ENCODE measurements at regions not wholly inside any gene's neighbourhood (a gene's known extent, or its start where the extent isn't known, plus 50 kb on each side); places are given as distances from the start of the nearest gene placed in this dataset.

DNA sequence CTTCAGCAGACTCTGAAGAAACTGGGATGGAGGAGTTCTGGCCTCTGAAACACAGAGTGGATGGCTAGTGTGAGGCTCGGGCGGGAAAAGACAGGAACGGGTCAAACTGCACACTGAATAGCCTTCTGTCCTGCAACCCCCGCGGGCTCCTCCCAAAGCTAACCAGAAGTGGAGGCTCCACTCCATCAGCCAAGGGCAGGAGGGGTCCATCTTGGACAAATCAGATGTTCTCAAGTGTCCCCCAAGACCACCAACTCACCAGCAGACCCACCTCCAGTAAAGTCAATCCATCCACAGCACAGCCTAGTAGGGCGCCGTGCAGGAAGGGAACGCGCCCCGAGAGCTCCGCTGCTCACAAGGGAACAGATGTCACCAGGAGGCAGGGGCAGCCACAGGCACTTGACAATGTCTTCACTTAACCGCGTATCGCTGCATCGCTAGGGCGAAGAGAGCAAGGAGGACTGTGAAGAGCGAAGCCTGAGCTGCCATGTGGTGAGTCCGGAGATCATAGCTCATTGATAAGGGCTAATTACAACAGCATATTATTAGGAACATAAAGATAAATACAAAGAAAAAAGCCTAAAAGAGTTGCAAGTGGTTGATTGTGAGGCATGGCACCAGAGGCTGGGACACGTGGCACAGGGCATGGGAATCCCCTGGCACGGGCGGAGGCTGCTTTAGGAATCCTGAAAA lies 494.6 kb upstream of the MYT1L start:
- intact Hi-C loops (cut with DNase I) = no loop called here
- peak in 1 of 10 donors; percentile 54 for DNase-seq

- DNase-seq = peak in 1 of 10 donors; percentile 37
- intact Hi-C loops (cut with DNase I) = no loop called here
Measured at GRCh38 chr2:2825062-2825461, 494.0 kb upstream of the MYT1L start.

GRCh38 chr2:2824588-2824987 lies 493.5 kb upstream of the MYT1L start:
- intact Hi-C loops (cut with DNase I) = no loop called here
- peak in 1 of 10 donors; percentile 67 for DNase-seq

GRCh38 chr2:2823061-2823753 lies 492.1 kb upstream of the MYT1L start:
- intact Hi-C loops (cut with DNase I) = no loop called here
- DNase-seq = no peak

DNA sequence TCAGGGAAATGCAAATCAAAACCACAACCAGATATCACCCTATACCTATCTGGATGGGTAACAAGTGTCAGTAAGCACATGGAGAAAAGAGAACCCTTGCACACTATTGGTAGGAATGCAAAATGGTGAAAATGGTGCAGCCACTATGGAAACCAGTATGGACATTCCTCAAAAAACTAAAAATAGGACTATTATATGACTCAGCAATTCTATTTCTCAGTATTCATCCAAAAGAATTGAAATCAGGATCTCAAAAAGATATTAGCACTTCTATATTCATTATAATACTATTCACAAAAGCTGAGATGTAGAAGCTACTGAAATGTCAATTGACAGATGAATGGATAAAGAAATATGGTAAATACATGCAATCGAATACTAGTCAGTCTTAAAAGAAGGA lies 491.1 kb upstream of the MYT1L start:
- DNase-seq = no peak
- intact Hi-C loops (cut with DNase I) = no loop called here

GRCh38 chr2:2812648-2813047 lies 481.6 kb upstream of the MYT1L start:
- intact Hi-C loops (cut with DNase I) = no loop called here
- no peak for DNase-seq

DNA sequence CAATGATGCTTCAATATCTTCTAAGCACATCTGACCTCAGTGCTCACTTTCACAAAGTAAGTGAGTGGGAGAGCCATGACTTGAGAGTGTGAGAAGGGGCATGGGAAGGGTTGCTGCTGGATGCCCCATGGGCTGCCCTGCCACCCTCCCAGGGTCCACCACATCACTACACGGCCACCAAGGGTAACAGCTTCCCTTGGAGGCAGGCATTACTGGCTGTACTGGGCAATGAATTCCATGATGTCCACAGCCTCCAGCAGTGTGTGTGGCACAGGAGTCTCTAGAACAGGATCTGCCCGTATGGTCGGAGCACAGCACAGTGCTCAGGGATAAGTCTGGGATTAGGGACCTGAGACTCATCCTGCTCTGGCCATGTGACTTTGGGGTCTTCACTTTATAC lies 481.0 kb upstream of the MYT1L start:
- DNase-seq = no peak
- intact Hi-C loops (cut with DNase I) = no loop called here

- intact Hi-C loops (cut with DNase I) = no loop called here
Measured at GRCh38 chr2:2810504-2810903, 479.4 kb upstream of the MYT1L start.

GRCh38 chr2:2809771-2810170 lies 478.7 kb upstream of the MYT1L start:
- no peak for DNase-seq
- intact Hi-C loops (cut with DNase I) = no loop called here

More at GRCh38 chr2:2810504-2810903, 479.4 kb upstream of the MYT1L start:
- peak in 1 of 10 donors; percentile 24 for DNase-seq

- DNase-seq = no peak
- intact Hi-C loops (cut with DNase I) = no loop called here
Measured at GRCh38 chr2:2808551-2809058, 477.5 kb upstream of the MYT1L start.

- intact Hi-C loops (cut with DNase I) = no loop called here
- no peak for DNase-seq
Measured at GRCh38 chr2:2806711-2807110, 475.6 kb upstream of the MYT1L start.

DNA sequence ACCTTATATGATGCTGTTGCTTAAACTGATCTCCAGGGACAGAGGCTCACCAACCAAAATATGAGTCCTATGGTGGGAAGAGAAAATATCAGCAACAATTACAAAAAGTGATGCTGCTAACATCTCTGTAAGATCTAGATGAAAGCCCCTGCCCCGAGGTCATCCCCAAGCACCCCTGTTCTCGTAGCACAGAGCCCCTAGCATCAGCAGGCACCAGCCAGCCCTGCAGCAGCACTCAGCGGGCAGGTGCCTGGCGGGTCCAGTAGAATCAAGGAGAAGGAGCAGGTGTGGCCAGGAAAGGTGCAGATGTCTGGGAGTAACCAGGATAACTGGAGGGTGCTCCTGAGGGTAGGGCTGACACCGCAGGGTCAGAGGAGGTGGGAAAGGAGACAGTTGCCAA lies 474.2 kb upstream of the MYT1L start:
- intact Hi-C loops (cut with DNase I) = no loop called here
- no peak for DNase-seq

- intact Hi-C loops (cut with DNase I) = no loop called here
- DNase-seq = no peak
Measured at GRCh38 chr2:2804528-2804927, 473.5 kb upstream of the MYT1L start.

- intact Hi-C loops (cut with DNase I) = no loop called here
- no peak for DNase-seq
Measured at GRCh38 chr2:2801458-2801857, 470.4 kb upstream of the MYT1L start.

- DNase-seq = no peak
Measured at GRCh38 chr2:2800697-2801096, 469.6 kb upstream of the MYT1L start.

DNA sequence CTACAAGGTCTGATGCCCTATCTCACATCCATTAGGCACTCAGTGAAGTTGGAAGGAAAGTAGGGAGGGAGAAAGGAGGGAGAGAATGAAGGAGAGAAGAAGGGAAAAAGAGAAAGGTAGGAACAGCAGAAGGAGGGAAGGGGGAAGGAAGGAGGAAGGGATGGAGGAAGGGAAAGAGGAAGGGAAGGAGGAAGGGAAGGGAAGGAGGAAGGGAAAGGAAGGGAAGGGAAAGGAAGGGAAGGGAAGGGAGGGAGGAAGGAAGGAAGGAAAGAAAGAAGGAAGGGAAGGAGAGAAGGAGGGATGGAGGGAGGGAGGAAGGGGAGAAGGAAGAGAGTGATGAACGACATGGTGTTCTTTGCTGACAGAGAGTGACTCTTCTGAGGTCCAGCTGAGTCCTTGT lies 468.9 kb upstream of the MYT1L start:
- no peak for DNase-seq
- intact Hi-C loops (cut with DNase I) = no loop called here

More at GRCh38 chr2:2800697-2801096, 469.6 kb upstream of the MYT1L start:
- intact Hi-C loops (cut with DNase I) = no loop called here

DNA sequence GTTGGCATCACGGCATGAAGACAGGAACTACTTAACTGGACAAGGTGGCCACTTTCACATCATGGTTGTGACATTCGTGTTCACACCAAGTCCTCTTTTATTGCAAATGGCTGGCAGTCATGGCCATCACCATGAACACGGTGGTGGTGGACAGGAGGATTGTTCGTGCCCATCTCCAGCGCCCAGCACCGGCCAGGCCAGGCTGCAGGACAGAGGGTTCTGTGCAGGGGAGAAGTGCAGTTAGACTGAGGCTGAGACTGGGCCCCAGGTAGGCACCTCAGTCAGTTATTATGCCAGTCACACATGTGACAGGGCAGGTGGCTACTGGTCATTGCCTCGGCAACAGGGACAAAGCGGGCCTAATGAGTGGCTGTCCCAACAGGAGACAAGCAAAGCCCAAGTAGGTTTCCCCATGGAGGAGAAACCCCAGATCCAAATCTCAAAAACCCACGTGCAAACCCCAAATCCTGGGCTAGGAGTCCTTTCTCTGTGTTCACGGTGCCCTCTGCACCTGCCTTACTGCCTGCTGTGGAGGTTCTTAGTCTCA lies 468.1 kb upstream of the MYT1L start:
- intact Hi-C loops (cut with DNase I) = no loop called here
- no peak for DNase-seq

DNA sequence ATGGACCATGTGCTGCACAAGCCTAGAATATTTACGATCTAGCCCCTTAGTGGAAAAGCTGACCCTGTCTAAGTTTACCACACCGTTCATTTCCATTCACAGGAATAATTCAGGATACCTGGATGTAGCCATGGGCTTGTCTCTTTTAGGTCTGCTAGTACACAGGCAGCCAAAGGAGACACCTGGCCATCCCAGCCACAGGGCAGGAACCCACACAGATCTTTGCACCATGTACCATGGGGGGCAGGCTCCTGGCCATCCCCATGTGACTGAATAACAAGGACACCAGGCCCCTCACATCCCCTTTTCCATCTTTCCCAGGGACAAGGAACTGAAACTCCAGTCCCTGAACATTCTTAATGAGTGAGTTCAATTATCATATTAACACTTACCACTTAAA lies 467.3 kb upstream of the MYT1L start:
- DNase-seq = no peak
- intact Hi-C loops (cut with DNase I) = no loop called here

DNA sequence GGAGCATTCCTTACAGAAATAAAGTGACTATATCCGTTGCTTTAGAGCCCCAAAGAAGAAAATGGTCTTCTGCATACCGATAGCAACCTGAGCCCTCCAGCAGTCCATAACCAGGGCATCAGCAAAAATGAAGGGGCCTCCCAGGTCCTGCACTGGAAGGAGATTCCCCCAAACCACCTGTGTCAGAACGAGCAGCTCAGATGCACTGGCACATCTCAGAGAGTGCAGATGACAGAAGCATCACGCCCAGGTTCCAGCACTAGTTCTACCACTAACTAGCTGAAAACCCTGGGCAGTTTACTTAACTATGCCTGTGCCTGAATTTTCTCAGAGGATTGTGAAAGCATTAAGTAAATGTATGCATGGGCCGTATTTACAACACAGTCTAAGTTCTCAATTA lies 466.7 kb upstream of the MYT1L start:
- no peak for DNase-seq
- intact Hi-C loops (cut with DNase I) = no loop called here

DNA sequence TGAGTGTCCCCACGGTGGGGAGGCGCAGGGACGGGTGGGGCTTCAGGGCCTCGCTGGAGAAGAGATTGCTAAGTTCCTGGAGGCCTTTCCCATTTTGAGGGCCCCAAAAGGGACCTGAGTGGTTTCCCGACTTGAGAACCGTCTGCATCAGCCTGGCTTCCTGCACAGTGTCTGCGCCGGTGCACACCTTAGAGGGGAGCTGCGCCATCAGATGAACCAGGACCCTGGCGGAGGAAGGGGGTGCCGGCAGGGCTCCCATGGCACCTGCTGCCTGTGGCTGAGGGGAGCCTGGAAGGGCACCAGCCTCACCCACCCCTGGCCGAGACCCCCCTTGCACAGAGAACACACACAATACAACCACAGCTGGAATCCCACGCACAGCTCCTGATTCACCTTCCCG lies 465.1 kb upstream of the MYT1L start:
- DNase-seq = peak in 1 of 10 donors; percentile 77
- intact Hi-C loops (cut with DNase I) = no loop called here

- DNase-seq = peak in 1 of 10 donors; percentile 80
- intact Hi-C loops (cut with DNase I) = no loop called here
Measured at GRCh38 chr2:2795438-2796091, 464.5 kb upstream of the MYT1L start.

All from posterior cingulate gyrus (tissue), 11 donors.